GM12878 (cell line): ENCODE measurements at regions not wholly inside any gene's neighbourhood (a gene's known extent, or its start where the extent isn't known, plus 50 kb on each side); places are given as distances from the start of the nearest gene placed in this dataset.

Experiments
- ATAC-seq: fragments of 200-7000 bp; cut with Tn5 transposase; 3 replicates; pipeline ENCODE4 v1.9.1; 2020; ENCODE audit warnings: mild to moderate bottlenecking, moderate library complexity
- BruUV-seq: library from RNA; stranded (reverse); fragments of 400-500 nt; replicated peaks from 2 replicates; lab custom pipeline; 2021; lab: Mats Ljungman, UMichigan
- CTCF ChIA-PET: fragments of 300-600 bp; sonication (Branson Sonifier 250); formaldehyde crosslinking; extraction: SDS; loops from one replicate; lab custom pipeline; 2021; ENCODE audit warnings: inconsistent platforms; lab: Yijun Ruan, JAX
- POLR2A ChIA-PET: fragments of 350-600 bp; formaldehyde crosslinking; extraction: SDS; loops from one replicate; lab custom pipeline; 2021; ENCODE audit warnings: inconsistent platforms; lab: Charles Lee
- RAD21 ChIA-PET: fragments of 300-600 bp; sonication (Branson Sonifier 250); formaldehyde crosslinking; loops from one replicate; lab custom pipeline; 2023; ENCODE audit warnings: antibody characterized with exemption; ENCODE audit not compliant: unreplicated experiment; lab: Charles Lee
- SMC1A ChIA-PET: fragments of 300-600 bp; sonication (Branson Sonifier 250); formaldehyde crosslinking; loops from one replicate; lab custom pipeline; 2023; ENCODE audit not compliant: unreplicated experiment, uncharacterized antibody; lab: Charles Lee
- DNase-seq: peaks from one replicate; pipeline ENCODE4 v3.0.0-alpha.2; 2011; ENCODE audit warnings: low read depth, low spot score
- FAIRE-seq: peaks from 3 replicates; lab custom pipeline; 2011; peaks lifted over from hg19 to GRCh38; lab: Jason Lieb, UNC
- H2AFZ ChIP-seq: 2 replicates; pipeline ENCODE4 v1.6.0; 2011; ENCODE audit warnings: low read depth, low read length, control low read depth; ENCODE audit not compliant: control insufficient read depth
- H3K27ac ChIP-seq: 2 replicates; pipeline ENCODE4 v1.5.1; 2011; ENCODE audit warnings: control low read depth; ENCODE audit not compliant: control insufficient read depth, insufficient read depth
- H3K27me3 ChIP-seq, 2 experiments: replicated peaks in 1 of 2; 2 replicates each; pipeline versions ENCODE4 v1.6.0 to v1.6.1; 2011; ENCODE audit warnings: low read length in 1 of 2; ENCODE audit not compliant: control insufficient read depth in 2 of 2, insufficient read depth in 2 of 2
- H3K36me3 ChIP-seq, 2 experiments: 2 replicates each; pipeline ENCODE4 v1.5.1; 2011; ENCODE audit warnings: low read length in 1 of 2; ENCODE audit not compliant: control insufficient read depth in 2 of 2, insufficient read depth in 2 of 2
- H3K4me1 ChIP-seq: 2 replicates; pipeline ENCODE4 v1.6.1; 2011; ENCODE audit warnings: mild to moderate bottlenecking, low read length, moderate library complexity, mixed read lengths; ENCODE audit not compliant: control insufficient read depth, insufficient read depth
- H3K4me2 ChIP-seq: 2 replicates; pipeline ENCODE4 v1.6.0; 2011; ENCODE audit warnings: control low read depth; ENCODE audit not compliant: control insufficient read depth, insufficient read depth
- H3K4me3 ChIP-seq: fragments of 200-600 bp; sonication (generic); 2 replicates; pipeline ENCODE4 v1.5.1; 2016
- H3K79me2 ChIP-seq: 2 replicates; pipeline ENCODE4 v1.6.0; 2011; ENCODE audit warnings: low read length; ENCODE audit not compliant: control insufficient read depth, insufficient read depth
- H3K9ac ChIP-seq: 2 replicates; pipeline ENCODE4 v1.8.0; 2011; ENCODE audit warnings: low read length, control low read depth, mixed read lengths; ENCODE audit not compliant: control insufficient read depth, insufficient read depth
- H3K9me3 ChIP-seq: replicated peaks from 3 replicates; pipeline ENCODE4 v1.5.1; 2011; ENCODE audit warnings: mild to moderate bottlenecking, low read length; ENCODE audit not compliant: control insufficient read depth, insufficient read depth
- H4K20me1 ChIP-seq: 2 replicates; pipeline ENCODE4 v1.6.0; 2011; ENCODE audit not compliant: control insufficient read depth, insufficient read depth
- EP300 ChIP-seq, 2 experiments: fragments of 150-350 bp in 1 of 2; IDR thresholded peaks; 2 replicates each; pipeline ENCODE4 v1.6.1; 2011 to 2012; ENCODE audit warnings: low read depth in 2 of 2, low read length in 2 of 2, borderline replicate concordance in 1 of 2, improper control_type of control experiment in 1 of 2, inconsistent platforms in 1 of 2; ENCODE audit not compliant: control insufficient read depth in 1 of 2
- MEF2B ChIP-seq: fragments of 450-650 bp; IDR thresholded peaks from 2 replicates; pipeline ENCODE4 v1.6.1; 2018; ENCODE audit warnings: mild to moderate bottlenecking, moderate library complexity; ENCODE audit not compliant: partially characterized antibody, poor library complexity, severe bottlenecking
- MYC ChIP-seq: IDR thresholded peaks from 2 replicates; pipeline ENCODE4 v1.6.1; 2011; ENCODE audit warnings: mild to moderate bottlenecking, low read length, moderate library complexity, inconsistent platforms; ENCODE audit not compliant: insufficient read depth, insufficient replicate concordance, insufficient read length, severe bottlenecking
- WGBS: methylation state at CpG from one replicate; pipeline ENCODE4 v1.1.6; 2016; ENCODE audit warnings: low lambda C conversion rate; ENCODE audit not compliant: insufficient replicate concordance, insufficient coverage; ENCODE audit errors: missing lambda C conversion rate; 5-methylcytosine and 5-hydroxymethylcytosine counted together
- in situ Hi-C: fragments of 300-500 bp; cut with MboI; formaldehyde crosslinking; loops from 9 replicates; pipeline ENCODE4 v1.14.3; 2018; ENCODE audit warnings: mixed read lengths
- intact Hi-C: fragments of 100-400 bp; cut with micrococcal nuclease; formaldehyde crosslinking; loops from one replicate; pipeline ENCODE4 v1.14.2; 2022; ENCODE audit not compliant: unreplicated experiment
- TF ChIP-seq, protein P1 (sequence below): fragments of 450-650 bp; IDR thresholded peaks from 2 replicates; pipeline ENCODE4 v1.6.1; 2016; ENCODE audit warnings: mild to moderate bottlenecking, moderate library complexity, borderline replicate concordance

DNA sequence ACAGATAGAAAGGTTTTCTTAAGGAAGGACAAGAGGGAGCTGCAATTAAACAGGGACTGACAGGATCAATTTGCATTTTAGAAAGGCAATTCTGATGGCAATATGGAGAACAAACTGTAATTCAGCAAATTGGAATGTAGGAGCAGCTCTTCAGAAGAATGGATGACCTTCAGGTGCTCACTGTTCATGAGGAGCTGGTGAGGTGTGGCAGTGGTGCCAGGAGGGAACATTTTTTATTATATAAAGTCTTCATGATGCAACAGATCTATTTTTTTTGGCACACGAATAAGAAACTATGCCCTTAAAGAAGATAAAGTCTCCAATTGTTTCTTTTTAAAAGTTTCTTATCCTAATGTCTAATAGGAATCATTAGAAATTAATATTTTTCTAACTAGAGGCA, 151.7 kb downstream of the SLC38A4 start:
- Histone ChIP-seq H3K9ac (no peak overlapping the region), H3K4me3 (no peak overlapping the region), H2AFZ (no peak overlapping the region), H3K9me3 (no peaks in the 10 kb centered on the region), H3K4me1 (no peaks in the 10 kb centered on the region), H3K4me2 (no peak overlapping the region), H3K27ac (no peak overlapping the region), H3K36me3 (no peaks in the 10 kb centered on the region; a peak in 1 of 4 replicates), H4K20me1 (no peaks in the 10 kb centered on the region), H3K79me2 (no peaks in the 10 kb centered on the region), H3K27me3 (no peaks in the 10 kb centered on the region; a peak in 1 of 4 replicates)
- ATAC-seq = no peak
- in situ Hi-C loops = loop anchor here (25.0 kb wide), 1 partner anchor 537 kb away; no protein-coding TSS in a partner anchor
- ChIA-PET CTCF (interaction anchor here (0.5 to 4.7 kb wide), 15 partner anchors 9 to 549 kb away, joined by 3 to 30 read pairs (median 3); no protein-coding TSS in a partner anchor), POLR2A (interaction anchor here (0.5 kb wide), 1 partner anchor 220 kb away, joined by 3 read pairs; no protein-coding TSS in a partner anchor), RAD21 (interaction anchor here (0.8 to 4.5 kb wide), 8 partner anchors 13 to 549 kb away, joined by 3 to 20 read pairs (median 4); no protein-coding TSS in a partner anchor), SMC1A (interaction anchor here (0.5 to 4.8 kb wide), 16 partner anchors 8 to 549 kb away, joined by 3 to 20 read pairs (median 3); no protein-coding TSS in a partner anchor)
- TF ChIP-seq, protein P1, sequence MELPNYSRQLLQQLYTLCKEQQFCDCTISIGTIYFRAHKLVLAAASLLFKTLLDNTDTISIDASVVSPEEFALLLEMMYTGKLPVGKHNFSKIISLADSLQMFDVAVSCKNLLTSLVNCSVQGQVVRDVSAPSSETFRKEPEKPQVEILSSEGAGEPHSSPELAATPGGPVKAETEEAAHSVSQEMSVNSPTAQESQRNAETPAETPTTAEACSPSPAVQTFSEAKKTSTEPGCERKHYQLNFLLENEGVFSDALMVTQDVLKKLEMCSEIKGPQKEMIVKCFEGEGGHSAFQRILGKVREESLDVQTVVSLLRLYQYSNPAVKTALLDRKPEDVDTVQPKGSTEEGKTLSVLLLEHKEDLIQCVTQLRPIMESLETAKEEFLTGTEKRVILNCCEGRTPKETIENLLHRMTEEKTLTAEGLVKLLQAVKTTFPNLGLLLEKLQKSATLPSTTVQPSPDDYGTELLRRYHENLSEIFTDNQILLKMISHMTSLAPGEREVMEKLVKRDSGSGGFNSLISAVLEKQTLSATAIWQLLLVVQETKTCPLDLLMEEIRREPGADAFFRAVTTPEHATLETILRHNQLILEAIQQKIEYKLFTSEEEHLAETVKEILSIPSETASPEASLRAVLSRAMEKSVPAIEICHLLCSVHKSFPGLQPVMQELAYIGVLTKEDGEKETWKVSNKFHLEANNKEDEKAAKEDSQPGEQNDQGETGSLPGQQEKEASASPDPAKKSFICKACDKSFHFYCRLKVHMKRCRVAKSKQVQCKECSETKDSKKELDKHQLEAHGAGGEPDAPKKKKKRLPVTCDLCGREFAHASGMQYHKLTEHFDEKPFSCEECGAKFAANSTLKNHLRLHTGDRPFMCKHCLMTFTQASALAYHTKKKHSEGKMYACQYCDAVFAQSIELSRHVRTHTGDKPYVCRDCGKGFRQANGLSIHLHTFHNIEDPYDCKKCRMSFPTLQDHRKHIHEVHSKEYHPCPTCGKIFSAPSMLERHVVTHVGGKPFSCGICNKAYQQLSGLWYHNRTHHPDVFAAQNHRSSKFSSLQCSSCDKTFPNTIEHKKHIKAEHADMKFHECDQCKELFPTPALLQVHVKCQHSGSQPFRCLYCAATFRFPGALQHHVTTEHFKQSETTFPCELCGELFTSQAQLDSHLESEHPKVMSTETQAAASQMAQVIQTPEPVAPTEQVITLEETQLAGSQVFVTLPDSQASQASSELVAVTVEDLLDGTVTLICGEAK = no peak
- TF ChIP-seq MEF2B = no peak
- TF ChIP-seq EP300 (IDR thresholded peaks at IDR 0.05; ENCODE audit: borderline replicate concordance in 1 of 2, control insufficient read depth in 1 of 2, low read depth in 2 of 2, low read length in 2 of 2) = no peak
- TF ChIP-seq MYC = no peak
- intact Hi-C loops = no loop called here
- no peak for DNase-seq
- WGBS = 0% methylated on average over 1 of the region's 1 CpG
- no TSS peak for BruUV-seq
- FAIRE-seq = no peak
